ENCODE measurements at regions not wholly inside any gene's neighbourhood (a gene's known extent, or its start where the extent isn't known, plus 50 kb on each side); places are given as distances from the start of the nearest gene placed in this dataset.

GRCh38 chr12:25744313-25744712 lies 191.2 kb upstream of the LMNTD1 start:
- TF ChIP-seq CTCF (IDR thresholded peaks at IDR 0.05): no peak
- TF ChIP-seq POLR2A (IDR thresholded peaks at IDR 0.05): no peak

Data from esophagus squamous epithelium (tissue), 4 donors.